ENCODE measurements at regions not wholly inside any gene's neighbourhood (a gene's known extent, or its start where the extent isn't known, plus 50 kb on each side); places are given as distances from the start of the nearest gene placed in this dataset.

- Mint-ChIP-seq H3K9me3 (no peaks in the 10 kb centered on the region), H3K27me3 (ENCODE audit: insufficient read depth) (no peaks in the 10 kb centered on the region), H3K4me3 (no peak overlapping the region), H3K27ac (no peak overlapping the region), H3K36me3 (ENCODE audit: low read depth) (no peaks in the 10 kb centered on the region), H3K4me1 (ENCODE audit: low read depth) (no peaks in the 10 kb centered on the region)
- intact Hi-C loops (cut with micrococcal nuclease) = no loop called here
- DNase-seq (ENCODE audit: low spot score) = no peak
These were observed 291.3 kb upstream of the PHYHIPL start for GRCh38 chr10:58885146-58885545.

- no peak overlapping the region for H3K4me3 Mint-ChIP-seq
- intact Hi-C loops (cut with micrococcal nuclease) = no loop called here
- H3K4me1 Mint-ChIP-seq (ENCODE audit: low read depth) = no peaks in the 10 kb centered on the region
- H3K36me3 Mint-ChIP-seq (ENCODE audit: low read depth) = no peaks in the 10 kb centered on the region
- H3K27me3 Mint-ChIP-seq (ENCODE audit: insufficient read depth) = no peaks in the 10 kb centered on the region
- DNase-seq (ENCODE audit: low spot score) = no peak
- H3K27ac Mint-ChIP-seq = no peak overlapping the region
- no peaks in the 10 kb centered on the region for H3K9me3 Mint-ChIP-seq
These were observed 290.6 kb upstream of the PHYHIPL start for GRCh38 chr10:58885686-58886345.

- Mint-ChIP-seq H3K9me3 (no peaks in the 10 kb centered on the region), H3K27me3 (ENCODE audit: insufficient read depth) (no peaks in the 10 kb centered on the region), H3K27ac (no peak overlapping the region), H3K36me3 (ENCODE audit: low read depth) (no peaks in the 10 kb centered on the region), H3K4me1 (ENCODE audit: low read depth) (no peaks in the 10 kb centered on the region), H3K4me3 (no peak overlapping the region)
- intact Hi-C loops (cut with micrococcal nuclease) = no loop called here
- no peak for DNase-seq (ENCODE audit: low spot score)
These were observed 290.0 kb upstream of the PHYHIPL start for GRCh38 chr10:58886406-58886805.

GRCh38 chr10:58887474-58887873, 289.0 kb upstream of the PHYHIPL start:
- H3K27me3 Mint-ChIP-seq (ENCODE audit: insufficient read depth) = no peaks in the 10 kb centered on the region
- intact Hi-C loops (cut with micrococcal nuclease) = no loop called here
- no peak overlapping the region for H3K27ac Mint-ChIP-seq
- no peak overlapping the region for H3K4me3 Mint-ChIP-seq
- no peaks in the 10 kb centered on the region for H3K4me1 Mint-ChIP-seq (ENCODE audit: low read depth)
- no peak for DNase-seq (ENCODE audit: low spot score)
- H3K36me3 Mint-ChIP-seq (ENCODE audit: low read depth) = no peaks in the 10 kb centered on the region
- no peaks in the 10 kb centered on the region for H3K9me3 Mint-ChIP-seq

DNA sequence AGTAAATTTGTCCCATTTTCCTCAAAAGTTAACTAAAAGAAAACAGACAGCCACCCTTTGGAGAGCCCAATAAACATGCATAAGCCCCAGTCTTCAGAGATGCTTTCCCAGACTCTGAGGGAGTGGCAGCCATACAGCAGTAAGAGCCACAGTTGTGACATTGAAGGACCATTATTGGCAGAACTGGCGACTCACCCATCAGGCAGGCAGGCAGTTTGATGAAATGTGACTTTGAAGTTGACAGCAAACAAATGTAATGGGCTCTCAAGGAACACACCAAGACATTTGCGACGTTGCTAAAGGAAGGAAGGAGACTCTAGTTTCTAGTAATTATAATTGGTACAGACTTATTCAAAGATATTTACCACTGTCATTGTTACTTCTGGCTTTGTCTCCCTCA, 287.5 kb upstream of the PHYHIPL start:
- DNase-seq (ENCODE audit: low spot score) = no peak
- intact Hi-C loops (cut with micrococcal nuclease) = no loop called here
- H3K4me1 Mint-ChIP-seq (ENCODE audit: low read depth) = no peaks in the 10 kb centered on the region
- no peak overlapping the region for H3K27ac Mint-ChIP-seq
- H3K27me3 Mint-ChIP-seq (ENCODE audit: insufficient read depth) = no peaks in the 10 kb centered on the region
- no peaks in the 10 kb centered on the region for H3K36me3 Mint-ChIP-seq (ENCODE audit: low read depth)
- H3K9me3 Mint-ChIP-seq = no peaks in the 10 kb centered on the region
- H3K4me3 Mint-ChIP-seq = no peak overlapping the region

DNA sequence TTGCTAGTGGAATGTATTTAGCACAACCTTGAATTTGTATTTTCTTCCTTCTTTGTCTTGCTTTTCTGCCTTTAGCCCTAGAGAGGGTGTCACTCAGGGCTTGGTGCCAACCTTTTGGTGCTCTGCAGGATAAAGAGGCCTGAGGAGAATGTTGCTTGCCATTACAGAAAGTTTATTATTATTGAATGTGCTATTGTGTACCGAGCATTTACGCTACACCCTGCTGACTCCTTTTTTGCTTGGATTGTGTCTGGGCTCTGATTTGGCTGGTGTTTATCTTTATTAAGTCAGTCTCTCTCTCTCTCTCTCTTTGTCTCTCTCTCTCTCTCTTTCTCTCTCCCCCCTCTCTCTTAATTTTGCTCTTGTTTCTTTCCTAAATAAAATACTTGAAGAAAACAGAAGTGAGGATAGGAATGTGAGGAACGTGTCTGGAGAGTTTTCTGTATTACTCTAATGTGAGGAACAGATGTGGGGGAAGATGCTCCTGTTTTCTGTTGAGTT, 284.4 kb upstream of the PHYHIPL start:
- no peaks in the 10 kb centered on the region for H3K9me3 Mint-ChIP-seq
- no peak for DNase-seq (ENCODE audit: low spot score)
- H3K27ac Mint-ChIP-seq = no peak overlapping the region
- no peaks in the 10 kb centered on the region for H3K36me3 Mint-ChIP-seq (ENCODE audit: low read depth)
- intact Hi-C loops (cut with micrococcal nuclease) = no loop called here
- no peak overlapping the region for H3K4me3 Mint-ChIP-seq
- no peaks in the 10 kb centered on the region for H3K27me3 Mint-ChIP-seq (ENCODE audit: insufficient read depth)
- H3K4me1 Mint-ChIP-seq (ENCODE audit: low read depth) = no peaks in the 10 kb centered on the region

DNA sequence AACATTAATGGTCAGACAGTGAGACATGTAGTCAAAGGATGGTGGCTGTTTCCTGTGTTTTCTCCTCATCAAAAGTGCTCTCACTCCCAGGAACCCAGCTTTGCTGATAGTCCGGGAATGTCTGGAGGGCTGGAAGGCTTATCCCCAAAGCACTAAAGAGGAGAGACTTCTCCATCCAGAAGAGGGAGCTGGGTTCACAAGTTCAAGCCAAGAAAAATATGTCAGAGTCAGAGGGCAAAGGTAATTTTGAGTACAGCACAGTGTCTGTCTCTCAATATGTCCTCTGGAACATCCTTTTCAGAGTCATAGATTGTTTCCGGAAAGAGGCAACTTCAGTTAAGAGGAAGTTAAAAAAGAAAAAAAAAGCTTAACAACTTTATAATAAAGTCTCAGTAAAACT, 281.5 kb upstream of the PHYHIPL start:
- no peaks in the 10 kb centered on the region for H3K27me3 Mint-ChIP-seq (ENCODE audit: insufficient read depth)
- no peak for DNase-seq (ENCODE audit: low spot score)
- H3K4me3 Mint-ChIP-seq = no peak overlapping the region
- no peak overlapping the region for H3K27ac Mint-ChIP-seq
- no peaks in the 10 kb centered on the region for H3K9me3 Mint-ChIP-seq
- intact Hi-C loops (cut with micrococcal nuclease) = no loop called here
- H3K4me1 Mint-ChIP-seq (ENCODE audit: low read depth) = no peaks in the 10 kb centered on the region
- H3K36me3 Mint-ChIP-seq (ENCODE audit: low read depth) = no peaks in the 10 kb centered on the region

DNA sequence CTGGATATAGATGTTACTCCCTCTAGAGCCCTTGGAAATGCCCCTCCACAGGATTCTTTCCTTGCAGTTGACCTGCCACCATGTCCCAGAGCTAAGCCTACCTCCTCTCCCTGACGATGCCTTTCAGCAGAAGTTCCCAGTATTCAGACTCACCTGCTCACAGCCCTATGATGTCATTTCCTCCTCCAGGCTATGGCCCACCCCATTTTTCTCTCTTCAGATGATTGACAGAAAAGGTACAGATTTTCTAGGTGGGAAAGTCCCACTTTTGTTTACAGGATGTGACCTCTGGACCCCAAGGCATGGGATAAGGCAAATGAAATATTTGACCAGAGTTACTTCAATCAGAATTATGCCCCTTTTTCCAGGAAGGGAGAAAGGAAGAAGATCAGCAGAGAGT, 280.2 kb upstream of the PHYHIPL start:
- no peak for DNase-seq (ENCODE audit: low spot score)

GRCh38 chr10:58897236-58897635, 279.2 kb upstream of the PHYHIPL start:
- Mint-ChIP-seq H3K4me3 (no peak overlapping the region), H3K36me3 (ENCODE audit: low read depth) (no peaks in the 10 kb centered on the region), H3K27ac (no peak overlapping the region), H3K4me1 (ENCODE audit: low read depth) (no peaks in the 10 kb centered on the region), H3K9me3 (no peaks in the 10 kb centered on the region), H3K27me3 (ENCODE audit: insufficient read depth) (no peaks in the 10 kb centered on the region)
- DNase-seq (ENCODE audit: low spot score) = no peak
- intact Hi-C loops (cut with micrococcal nuclease) = no loop called here

More for the DNA sequence above, 280.2 kb upstream of the PHYHIPL start:
- H3K36me3 Mint-ChIP-seq (ENCODE audit: low read depth) = no peaks in the 10 kb centered on the region
- H3K4me3 Mint-ChIP-seq = no peak overlapping the region
- H3K27me3 Mint-ChIP-seq (ENCODE audit: insufficient read depth) = no peaks in the 10 kb centered on the region
- intact Hi-C loops (cut with micrococcal nuclease) = no loop called here
- H3K9me3 Mint-ChIP-seq = no peaks in the 10 kb centered on the region
- no peak overlapping the region for H3K27ac Mint-ChIP-seq
- H3K4me1 Mint-ChIP-seq (ENCODE audit: low read depth) = no peaks in the 10 kb centered on the region

GRCh38 chr10:58897708-58898107, 278.7 kb upstream of the PHYHIPL start:
- no peaks in the 10 kb centered on the region for H3K36me3 Mint-ChIP-seq (ENCODE audit: low read depth)
- H3K9me3 Mint-ChIP-seq = no peaks in the 10 kb centered on the region
- no peak for DNase-seq (ENCODE audit: low spot score)
- H3K4me1 Mint-ChIP-seq (ENCODE audit: low read depth) = no peaks in the 10 kb centered on the region
- intact Hi-C loops (cut with micrococcal nuclease) = no loop called here
- no peaks in the 10 kb centered on the region for H3K27me3 Mint-ChIP-seq (ENCODE audit: insufficient read depth)
- no peak overlapping the region for H3K4me3 Mint-ChIP-seq
- H3K27ac Mint-ChIP-seq = no peak overlapping the region

- H3K27me3 Mint-ChIP-seq (ENCODE audit: insufficient read depth) = no peaks in the 10 kb centered on the region
- H3K27ac Mint-ChIP-seq = no peak overlapping the region
- intact Hi-C loops (cut with micrococcal nuclease) = no loop called here
- DNase-seq (ENCODE audit: low spot score) = no peak
- no peak overlapping the region for H3K4me3 Mint-ChIP-seq
- no peaks in the 10 kb centered on the region for H3K36me3 Mint-ChIP-seq (ENCODE audit: low read depth)
- H3K4me1 Mint-ChIP-seq (ENCODE audit: low read depth) = no peaks in the 10 kb centered on the region
- no peaks in the 10 kb centered on the region for H3K9me3 Mint-ChIP-seq
These were observed 277.4 kb upstream of the PHYHIPL start for GRCh38 chr10:58898854-58899573.

GRCh38 chr10:58901092-58901646, 275.3 kb upstream of the PHYHIPL start:
- Mint-ChIP-seq H3K4me3 (no peak overlapping the region), H3K4me1 (ENCODE audit: low read depth) (no peaks in the 10 kb centered on the region), H3K9me3 (no peaks in the 10 kb centered on the region), H3K27me3 (ENCODE audit: insufficient read depth) (no peaks in the 10 kb centered on the region), H3K36me3 (ENCODE audit: low read depth) (no peaks in the 10 kb centered on the region), H3K27ac (no peak overlapping the region)
- intact Hi-C loops (cut with micrococcal nuclease) = no loop called here
- DNase-seq (ENCODE audit: low spot score) = no peak

DNA sequence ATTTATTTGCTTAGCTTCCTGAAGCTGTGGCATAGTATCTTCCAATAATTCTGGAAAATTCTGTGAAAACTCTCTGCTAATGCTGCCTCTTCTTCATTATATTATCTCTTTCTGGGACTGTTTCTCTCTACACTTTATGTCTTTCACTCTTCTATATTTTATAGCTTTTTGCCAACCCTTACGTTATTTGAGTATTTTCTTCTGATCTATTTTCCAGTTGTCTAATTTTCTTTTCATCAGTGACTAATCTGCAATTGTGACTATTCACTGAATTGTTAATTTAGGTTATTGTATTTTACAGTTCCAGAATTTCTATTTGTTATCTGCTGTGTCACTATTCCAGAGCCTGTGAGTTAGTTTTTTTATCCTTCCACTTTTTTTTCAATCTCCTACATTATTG, 273.4 kb upstream of the PHYHIPL start:
- no peak overlapping the region for H3K27ac Mint-ChIP-seq
- no peaks in the 10 kb centered on the region for H3K9me3 Mint-ChIP-seq
- DNase-seq (ENCODE audit: low spot score) = no peak
- H3K36me3 Mint-ChIP-seq (ENCODE audit: low read depth) = no peaks in the 10 kb centered on the region
- H3K4me3 Mint-ChIP-seq = no peak overlapping the region
- no peaks in the 10 kb centered on the region for H3K27me3 Mint-ChIP-seq (ENCODE audit: insufficient read depth)
- intact Hi-C loops (cut with micrococcal nuclease) = no loop called here
- H3K4me1 Mint-ChIP-seq (ENCODE audit: low read depth) = no peaks in the 10 kb centered on the region

Measured in activated T-helper 1 cell treated with anti-CD3 and anti-CD28 coated beads, Interleukin-12 subunit alpha, Interleukin-12 subunit beta, Interleukin-2, Interleukin-4 antibody, amounts not matched to agents 30 ng/mL and 10 ng/mL and 1 ng/mL, durations not matched to agents 14 hours and 24 hours and 36 hours (primary cell).